SK-N-MC (cell line): ENCODE measurements at regions not wholly inside any gene's neighbourhood (a gene's known extent, or its start where the extent isn't known, plus 50 kb on each side); places are given as distances from the start of the nearest gene placed in this dataset.

ENCODE experiments used
- EZH2 ChIP-seq: fragments of 200-600 bp; sonication (generic); IDR thresholded peaks from one replicate; pipeline ENCODE4 v1.6.1; 2017; ENCODE audit warnings: antibody characterized with exemption
- FOXP2 ChIP-seq: optimal IDR thresholded peaks from 2 replicates; pipeline ENCODE3; 2011; ENCODE audit warnings: mild to moderate bottlenecking, moderate library complexity; ENCODE audit not compliant: insufficient read depth; ENCODE audit errors: extremely low read length, control extremely low read depth
- POLR2AphosphoS5 ChIP-seq: IDR thresholded peaks from 2 replicates; pipeline ENCODE4 v1.6.1; 2012; ENCODE audit warnings: mild to moderate bottlenecking, low read depth, low read length, borderline replicate concordance

GRCh38 chr16:26818393-26818792 is 248.3 kb upstream of the C16orf82 start:
- no peak for TF ChIP-seq POLR2AphosphoS5
- TF ChIP-seq EZH2, result no peak
- TF ChIP-seq FOXP2, result no peak
